H9 (cell line): ENCODE measurements at regions not wholly inside any gene's neighbourhood (a gene's known extent, or its start where the extent isn't known, plus 50 kb on each side); places are given as distances from the start of the nearest gene placed in this dataset.

Experiments used
- DNase-seq: peaks from one replicate; pipeline ENCODE4 v3.0.0-alpha.2; 2017
- H2AFZ ChIP-seq: one replicate; pipeline ENCODE4 v1.6.1; 2013; ENCODE audit warnings: mild to moderate bottlenecking, low read length, control low read depth, moderate library complexity
- H2AK5ac ChIP-seq: 2 replicates; pipeline ENCODE4 v1.6.1; 2013; ENCODE audit warnings: low read length, control low read depth, mixed read lengths; ENCODE audit not compliant: insufficient read length
- H2BK120ac ChIP-seq: one replicate; pipeline ENCODE4 v1.6.1; 2013; ENCODE audit warnings: low read depth, mild to moderate bottlenecking, low read length, control low read depth, inconsistent platforms; ENCODE audit not compliant: poor library complexity, severe bottlenecking
- H2BK12ac ChIP-seq: 2 replicates; pipeline ENCODE4 v1.6.1; 2013; ENCODE audit warnings: low read length, control low read depth, mixed read lengths, low read depth; ENCODE audit not compliant: insufficient read length
- H2BK15ac ChIP-seq: 2 replicates; pipeline ENCODE4 v1.6.1; 2013; ENCODE audit warnings: low read depth, low read length, control low read depth
- H2BK20ac ChIP-seq: one replicate; pipeline ENCODE4 v1.6.1; 2013; ENCODE audit warnings: low read depth, mild to moderate bottlenecking, low read length, control low read depth, inconsistent platforms; ENCODE audit not compliant: poor library complexity, severe bottlenecking
- H2BK5ac ChIP-seq: 2 replicates; pipeline ENCODE4 v1.6.1; 2013; ENCODE audit warnings: low read length, control low read depth, mixed read lengths; ENCODE audit not compliant: insufficient read length
- H3K14ac ChIP-seq: 2 replicates; pipeline ENCODE4 v1.6.1; 2013; ENCODE audit warnings: low read length, control low read depth; ENCODE audit not compliant: insufficient read depth
- H3K18ac ChIP-seq: 2 replicates; pipeline ENCODE4 v1.6.1; 2013; ENCODE audit warnings: low read depth, mild to moderate bottlenecking, mixed read lengths, low read length, control low read depth; ENCODE audit not compliant: insufficient read length
- H3K23ac ChIP-seq: 2 replicates; pipeline ENCODE4 v1.6.1; 2013; ENCODE audit warnings: low read length, control low read depth, mixed read lengths, low read depth; ENCODE audit not compliant: insufficient read length
- H3K23me2 ChIP-seq: 2 replicates; pipeline ENCODE4 v1.6.1; 2013; ENCODE audit warnings: low read depth, mild to moderate bottlenecking, mixed read lengths, low read length, control low read depth; ENCODE audit not compliant: insufficient read length, poor library complexity, severe bottlenecking
- H3K27ac ChIP-seq: 2 replicates; pipeline ENCODE4 v1.5.1; 2013; ENCODE audit warnings: low read length, control low read depth, mixed read lengths, low read depth; ENCODE audit not compliant: insufficient read length
- H3K27me3 ChIP-seq: 2 replicates; pipeline ENCODE4 v1.6.1; 2013; ENCODE audit warnings: low read length, control low read depth, inconsistent platforms; ENCODE audit not compliant: insufficient read depth
- H3K4ac ChIP-seq: 2 replicates; pipeline ENCODE4 v1.6.1; 2013; ENCODE audit warnings: low read depth, mild to moderate bottlenecking, control low read depth, inconsistent platforms, low read length, moderate library complexity
- H3K4me1 ChIP-seq: 2 replicates; pipeline ENCODE4 v1.6.1; 2013; ENCODE audit warnings: low read length, control low read depth, inconsistent platforms; ENCODE audit not compliant: insufficient read depth
- H3K4me2 ChIP-seq: 2 replicates; pipeline ENCODE4 v1.6.1; 2013; ENCODE audit warnings: low read length, control low read depth, mixed read lengths; ENCODE audit not compliant: insufficient read length, insufficient read depth
- H3K56ac ChIP-seq: 2 replicates; pipeline ENCODE4 v1.6.1; 2013; ENCODE audit warnings: low read depth, mild to moderate bottlenecking, mixed read lengths, low read length, control low read depth; ENCODE audit not compliant: insufficient read length
- H3K79me1 ChIP-seq: 2 replicates; pipeline ENCODE4 v1.6.1; 2013; ENCODE audit warnings: low read depth, mild to moderate bottlenecking, moderate library complexity, low read length, control low read depth, inconsistent platforms; ENCODE audit not compliant: insufficient read depth, poor library complexity, severe bottlenecking
- H3K79me2 ChIP-seq: 2 replicates; pipeline ENCODE4 v1.6.1; 2013; ENCODE audit warnings: low read length, control low read depth, inconsistent platforms; ENCODE audit not compliant: insufficient read depth
- H3K9ac ChIP-seq: 2 replicates; pipeline ENCODE4 v1.6.1; 2013; ENCODE audit warnings: low read length, control low read depth, mixed read lengths; ENCODE audit not compliant: insufficient read length; ENCODE audit errors: extremely low read depth
- H3K9me3 ChIP-seq: one replicate; pipeline ENCODE4 v1.6.1; 2013; ENCODE audit warnings: low read depth, low read length, inconsistent platforms; ENCODE audit not compliant: control insufficient read depth
- H3T11ph ChIP-seq: one replicate; pipeline ENCODE4 v1.6.1; 2013; ENCODE audit warnings: mild to moderate bottlenecking, low read length, control low read depth, inconsistent platforms
- H4K20me1 ChIP-seq: one replicate; pipeline ENCODE4 v1.6.1; 2013; ENCODE audit not compliant: control insufficient read depth, insufficient read length, insufficient read depth
- H4K5ac ChIP-seq: 2 replicates; pipeline ENCODE4 v1.6.1; 2013; ENCODE audit warnings: low read depth, mild to moderate bottlenecking, mixed read lengths, low read length, control low read depth; ENCODE audit not compliant: insufficient read length
- H4K8ac ChIP-seq: replicated peaks from 2 replicates; pipeline ENCODE4 v1.6.1; 2013; ENCODE audit warnings: low read length, control low read depth, mixed read lengths, low read depth; ENCODE audit not compliant: insufficient read length
- H4K91ac ChIP-seq: 2 replicates; pipeline ENCODE4 v1.6.1; 2013; ENCODE audit warnings: low read depth, mild to moderate bottlenecking, moderate library complexity, mixed read lengths, low read length, control low read depth; ENCODE audit not compliant: insufficient read length
- H3K27ac Mint-ChIP-seq, 3 experiments: 2 replicates in 2 of 3; 3 replicates in 1 of 3; pipeline ENCODE4 v1.8.0; 2020 to 2021; ENCODE audit warnings: mixed read lengths in 3 of 3, mild to moderate bottlenecking in 1 of 3, moderate library complexity in 1 of 3
- H3K27me3 Mint-ChIP-seq: 2 replicates; pipeline ENCODE4 v1.8.0; 2021; ENCODE audit warnings: low read depth, mild to moderate bottlenecking, moderate library complexity, mixed read lengths
- H3K36me3 Mint-ChIP-seq, 3 experiments: 2 replicates in 2 of 3; 3 replicates in 1 of 3; pipeline ENCODE4 v1.8.0; 2020 to 2021; ENCODE audit warnings: low read depth in 3 of 3, mixed read lengths in 3 of 3; ENCODE audit not compliant: insufficient read depth in 1 of 3
- H3K4me1 Mint-ChIP-seq, 2 experiments: 2 replicates each; pipeline ENCODE4 v1.8.0; 2020; ENCODE audit warnings: mixed read lengths in 2 of 2
- H3K4me3 Mint-ChIP-seq, 2 experiments: 2 replicates in 1 of 2; 3 replicates in 1 of 2; pipeline ENCODE4 v1.8.0; 2020 to 2021; ENCODE audit warnings: mild to moderate bottlenecking in 2 of 2, mixed read lengths in 2 of 2, moderate library complexity in 1 of 2
- H3K9me3 Mint-ChIP-seq, 2 experiments: 2 replicates in 1 of 2; 3 replicates in 1 of 2; pipeline ENCODE4 v1.8.0; 2020; ENCODE audit warnings: mild to moderate bottlenecking in 2 of 2, mixed read lengths in 2 of 2, moderate library complexity in 1 of 2
- CTCF ChIP-seq: fragments of 200-600 bp; sonication (generic); conservative IDR thresholded peaks from 3 replicates; pipeline ENCODE4 v1.8.0; 2021; ENCODE audit warnings: antibody characterized with exemption, mild to moderate bottlenecking
- WGBS: extraction: QIAGEN DNeasy Blood & Tissue Kit; methylation state at CpG from one replicate; pipeline ENCODE4 v1.1.7; 2013; ENCODE audit warnings: missing lambda C conversion rate, low lambda C conversion rate, mixed read lengths; ENCODE audit not compliant: insufficient read length; ENCODE audit errors: extremely low coverage; 5-methylcytosine and 5-hydroxymethylcytosine counted together

GRCh38 chr5:71973563-71973962, 133.7 kb upstream of the MAP1B start:
- no peak overlapping the region for H3K56ac ChIP-seq
- no peak overlapping the region for H4K5ac ChIP-seq
- no peak overlapping the region for H3K27ac Mint-ChIP-seq
- H3K36me3 Mint-ChIP-seq = no peaks in the 10 kb centered on the region
- no peak overlapping the region for H3K4me3 Mint-ChIP-seq
- no peaks in the 10 kb centered on the region for H3K23me2 ChIP-seq
- no peaks in the 10 kb centered on the region for H3K9me3 Mint-ChIP-seq
- no peaks in the 10 kb centered on the region for H3K79me1 ChIP-seq
- no peak overlapping the region for H2BK15ac ChIP-seq
- H3K27me3 Mint-ChIP-seq = no peaks in the 10 kb centered on the region
- H4K91ac ChIP-seq = no peak overlapping the region
- H3K14ac ChIP-seq = no peak overlapping the region
- no peak overlapping the region for H3T11ph ChIP-seq
- no peak overlapping the region for H2BK12ac ChIP-seq
- no peaks in the 10 kb centered on the region for H3K79me2 ChIP-seq
- H3K23ac ChIP-seq = no peak overlapping the region
- no peak for DNase-seq
- H2AK5ac ChIP-seq = no peak overlapping the region
- peaks cover 0 to 3% of the 10 kb centered on the region in 2 experiments; a peak in 1 of 4 replicates for H3K4me1 Mint-ChIP-seq
- no peaks in the 10 kb centered on the region for H3K9me3 ChIP-seq
- H3K27ac ChIP-seq = no peak overlapping the region
- no peak overlapping the region for H4K8ac ChIP-seq
- H3K27me3 ChIP-seq = no peaks in the 10 kb centered on the region
- H2BK120ac ChIP-seq = no peak overlapping the region
- H3K4me1 ChIP-seq = no peaks in the 10 kb centered on the region
- no peak overlapping the region for H3K4ac ChIP-seq
- no peak overlapping the region for H2AFZ ChIP-seq
- H3K4me2 ChIP-seq = no peak overlapping the region
- no peak for TF ChIP-seq CTCF
- H2BK5ac ChIP-seq = no peak overlapping the region
- no peak overlapping the region for H3K18ac ChIP-seq
- no peak overlapping the region for H3K9ac ChIP-seq
- no peak overlapping the region for H2BK20ac ChIP-seq
- H4K20me1 ChIP-seq = no peaks in the 10 kb centered on the region
- no CpG with 5 or more reads among the region's 3 CpGs for WGBS
